Spleen (tissue), 11 donors: ENCODE measurements at regions not wholly inside any gene's neighbourhood (a gene's known extent, or its start where the extent isn't known, plus 50 kb on each side); places are given as distances from the start of the nearest gene placed in this dataset.

Experiments
- DNase-seq: peaks from one replicate; pipeline ENCODE4 v3.0.0-alpha.2; 2020
- H3K27ac ChIP-seq, 8 donors: fragments of 200-600 bp; sonication (generic) in 7 of 8; 1 replicate in 4 of 8; 2 replicates in 4 of 8; pipeline versions ENCODE4 v1.5.0 to v1.8.0; 2016 to 2021; ENCODE audit warnings: inconsistent platforms in 4 of 8, mild to moderate bottlenecking in 4 of 8, moderate library complexity in 1 of 8
- H3K27me3 ChIP-seq, 7 donors: fragments of 200-600 bp; sonication (generic) in 6 of 7; replicated peaks in 1 of 7; 1 replicate in 4 of 7; 2 replicates in 3 of 7; pipeline versions ENCODE4 v1.5.0 to v1.8.0; 2016 to 2021; ENCODE audit warnings: inconsistent platforms in 3 of 7, mild to moderate bottlenecking in 1 of 7
- H3K36me3 ChIP-seq, 6 donors: fragments of 200-600 bp; sonication (generic) in 5 of 6; 1 replicate in 4 of 6; 2 replicates in 2 of 6; pipeline versions ENCODE4 v1.5.0 to v1.8.0; 2016 to 2021; ENCODE audit warnings: inconsistent platforms in 2 of 6
- H3K4me1 ChIP-seq, 6 donors: fragments of 200-600 bp; sonication (generic) in 5 of 6; 1 replicate in 3 of 6; 2 replicates in 3 of 6; pipeline versions ENCODE4 v1.5.0 to v1.8.0; 2016 to 2021; ENCODE audit warnings: inconsistent platforms in 3 of 6
- H3K4me3 ChIP-seq, 8 donors: fragments of 200-600 bp; sonication (generic) in 7 of 8; 1 replicate in 4 of 8; 2 replicates in 4 of 8; pipeline versions ENCODE4 v1.5.0 to v1.8.0; 2016 to 2021; ENCODE audit warnings: inconsistent platforms in 4 of 8, mild to moderate bottlenecking in 4 of 8, moderate library complexity in 2 of 8
- H3K9me3 ChIP-seq, 8 donors: fragments of 200-600 bp; sonication (generic) in 7 of 8; 1 replicate in 4 of 8; 2 replicates in 4 of 8; pipeline versions ENCODE4 v1.5.0 to v1.8.0; 2016 to 2021; ENCODE audit warnings: inconsistent platforms in 4 of 8
- POLR2A ChIP-seq, 3 donors: fragments of 450-650 bp; IDR thresholded peaks; one replicate each; pipeline ENCODE4 v1.5.1; 2017; ENCODE audit warnings: antibody characterized with exemption in 3 of 3, mild to moderate bottlenecking in 1 of 3
- POLR2AphosphoS5 ChIP-seq, 3 donors: sonication (generic); formaldehyde crosslinking; IDR thresholded peaks; one replicate each; pipeline ENCODE4 v1.5.1; 2017; ENCODE audit warnings: antibody characterized with exemption in 3 of 3
- WGBS, 5 donors: extraction: QIAGEN DNeasy Blood & Tissue Kit in 3 of 5; methylation state at CpG; one replicate each; pipeline versions ENCODE4 v1.1.5 to v1.1.7; 2013 to 2018; 5-methylcytosine and 5-hydroxymethylcytosine counted together
- intact Hi-C: fragments of 100-400 bp; cut with DNase I; formaldehyde crosslinking; loops from one replicate; pipeline ENCODE4 v1.15.0; 2023; ENCODE audit warnings: low total_unique reads
- TF ChIP-seq, protein P1 (sequence below), 11 experiments: fragments of 200-600 bp in 7 of 11; fragments of 450-650 bp in 4 of 11; sonication (generic) in 4 of 11; IDR thresholded peaks in 8 of 11; conservative IDR thresholded peaks in 3 of 11; 1 replicate in 7 of 11; 2 replicates in 4 of 11; pipeline versions ENCODE4 v1.4.0 to v1.8.0; 2016 to 2021; ENCODE audit warnings: antibody characterized with exemption in 11 of 11, inconsistent platforms in 4 of 11, mild to moderate bottlenecking in 1 of 11
- donor health status: healthy with polysubstance abuse.
- donor health status: DM: no; HTN: no; CAD: no; lungs with moderate emphysema.
- donor health status: DM: no; HTN: no; CAD: no.
- donor health status: Bipolar disorder and iron deficiency.
- donor health status: healthy.
- donor health status: DM: no; HTN: no; CAD: no.
- donor health status: DM: yes; HTN: yes; CAD: no.

GRCh38 chr2:5111581-5111980 lies 580.6 kb upstream of the SOX11 start:
- intact Hi-C loops = no loop called here
- TF ChIP-seq, protein P1, sequence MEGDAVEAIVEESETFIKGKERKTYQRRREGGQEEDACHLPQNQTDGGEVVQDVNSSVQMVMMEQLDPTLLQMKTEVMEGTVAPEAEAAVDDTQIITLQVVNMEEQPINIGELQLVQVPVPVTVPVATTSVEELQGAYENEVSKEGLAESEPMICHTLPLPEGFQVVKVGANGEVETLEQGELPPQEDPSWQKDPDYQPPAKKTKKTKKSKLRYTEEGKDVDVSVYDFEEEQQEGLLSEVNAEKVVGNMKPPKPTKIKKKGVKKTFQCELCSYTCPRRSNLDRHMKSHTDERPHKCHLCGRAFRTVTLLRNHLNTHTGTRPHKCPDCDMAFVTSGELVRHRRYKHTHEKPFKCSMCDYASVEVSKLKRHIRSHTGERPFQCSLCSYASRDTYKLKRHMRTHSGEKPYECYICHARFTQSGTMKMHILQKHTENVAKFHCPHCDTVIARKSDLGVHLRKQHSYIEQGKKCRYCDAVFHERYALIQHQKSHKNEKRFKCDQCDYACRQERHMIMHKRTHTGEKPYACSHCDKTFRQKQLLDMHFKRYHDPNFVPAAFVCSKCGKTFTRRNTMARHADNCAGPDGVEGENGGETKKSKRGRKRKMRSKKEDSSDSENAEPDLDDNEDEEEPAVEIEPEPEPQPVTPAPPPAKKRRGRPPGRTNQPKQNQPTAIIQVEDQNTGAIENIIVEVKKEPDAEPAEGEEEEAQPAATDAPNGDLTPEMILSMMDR (IDR thresholded peaks at IDR 0.05 in 8 of 11, conservative IDR thresholded peaks at IDR 0.05 in 3 of 11) = no peak
- TF ChIP-seq POLR2A (IDR thresholded peaks at IDR 0.05) = no peak
- no peak for TF ChIP-seq POLR2AphosphoS5 (IDR thresholded peaks at IDR 0.05)
- DNase-seq = no peak
- no peak overlapping the region for H3K27ac ChIP-seq
- H3K36me3 ChIP-seq = no peaks in the 10 kb centered on the region
- no peaks in the 10 kb centered on the region for H3K4me1 ChIP-seq
- no peak overlapping the region for H3K4me3 ChIP-seq
- H3K27me3 ChIP-seq = no peaks in the 10 kb centered on the region
- H3K9me3 ChIP-seq = peaks cover 0 to 85% (median 50%) of the 10 kb centered on the region in 8 donors

DNA sequence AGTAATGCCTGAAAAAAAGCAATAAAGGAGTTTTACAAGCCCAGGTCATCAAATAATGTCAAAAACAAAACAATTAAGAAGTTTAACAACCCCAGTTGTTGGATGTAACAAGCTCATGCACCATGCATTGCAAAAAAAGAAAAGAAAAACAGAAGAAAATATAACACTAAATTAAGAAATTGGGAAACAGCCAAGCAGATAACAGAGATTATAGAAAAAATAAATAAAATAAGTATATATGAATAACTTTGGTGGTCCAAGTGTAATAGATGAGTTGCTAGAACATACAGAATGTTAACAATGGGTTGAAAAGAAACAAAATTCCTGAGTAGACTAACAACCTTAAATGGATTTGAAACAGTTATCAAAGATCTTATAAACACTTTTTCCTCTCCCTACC lies 573.1 kb upstream of the SOX11 start:
- Histone ChIP-seq H3K36me3 (no peaks in the 10 kb centered on the region), H3K27ac (no peak overlapping the region), H3K4me3 (no peak overlapping the region), H3K4me1 (no peaks in the 10 kb centered on the region), H3K9me3 (peaks cover 0 to 25% (median 14%) of the 10 kb centered on the region in 8 donors), H3K27me3 (no peaks in the 10 kb centered on the region)
- intact Hi-C loops = no loop called here
- TF ChIP-seq, protein P1 (IDR thresholded peaks at IDR 0.05 in 8 of 11, conservative IDR thresholded peaks at IDR 0.05 in 3 of 11) = no peak
- TF ChIP-seq POLR2AphosphoS5 (IDR thresholded peaks at IDR 0.05) (no peak), POLR2A (IDR thresholded peaks at IDR 0.05) (no peak)
- no peak for DNase-seq

DNA sequence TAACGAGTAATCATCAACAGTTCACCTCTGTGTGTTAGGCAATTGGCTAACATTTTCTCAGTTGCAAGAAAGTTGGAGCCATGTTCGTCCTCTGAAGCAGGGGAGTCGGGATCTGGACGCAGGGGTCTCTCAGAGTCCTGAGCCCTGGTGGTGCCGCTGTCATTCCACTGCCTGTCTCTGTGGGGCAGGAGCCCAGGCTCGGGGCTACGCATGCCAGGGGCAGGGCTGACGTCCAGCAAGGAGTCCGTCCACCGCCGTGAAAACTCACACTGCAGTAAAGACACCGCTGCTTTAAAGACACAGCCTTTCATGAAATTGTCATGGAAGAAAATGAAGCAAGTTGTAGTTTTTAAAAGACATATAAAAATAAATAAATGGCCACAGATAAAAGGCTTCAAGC lies 571.1 kb upstream of the SOX11 start:
- Histone ChIP-seq H3K27ac (no peak overlapping the region), H3K4me3 (no peak overlapping the region), H3K27me3 (no peaks in the 10 kb centered on the region), H3K4me1 (no peaks in the 10 kb centered on the region), H3K36me3 (no peaks in the 10 kb centered on the region), H3K9me3 (peaks cover 0 to 8% (median 0%) of the 10 kb centered on the region in 8 donors)
- intact Hi-C loops = no loop called here
- 50 to 66% (median 62%) methylated on average over 12 of the region's 12 CpGs for WGBS, 5 donors
- DNase-seq = no peak
- TF ChIP-seq POLR2A (IDR thresholded peaks at IDR 0.05) (no peak), POLR2AphosphoS5 (IDR thresholded peaks at IDR 0.05) (no peak)
- TF ChIP-seq, protein P1 (IDR thresholded peaks at IDR 0.05 in 8 of 11, conservative IDR thresholded peaks at IDR 0.05 in 3 of 11) = no peak

- no peak for DNase-seq
These were observed 570.5 kb upstream of the SOX11 start for GRCh38 chr2:5121642-5122041.

More at GRCh38 chr2:5121642-5122041, 570.5 kb upstream of the SOX11 start:
- WGBS, 5 donors = 9 to 24% (median 17%) methylated on average over 4 of the region's 4 CpGs
- TF ChIP-seq POLR2A (IDR thresholded peaks at IDR 0.05) (no peak), POLR2AphosphoS5 (IDR thresholded peaks at IDR 0.05) (no peak)
- TF ChIP-seq, protein P1 (IDR thresholded peaks at IDR 0.05 in 8 of 11, conservative IDR thresholded peaks at IDR 0.05 in 3 of 11) = no peak
- no peak overlapping the region for H3K27ac ChIP-seq
- intact Hi-C loops = no loop called here
- H3K36me3 ChIP-seq = no peaks in the 10 kb centered on the region
- H3K4me1 ChIP-seq = no peaks in the 10 kb centered on the region
- peaks cover 0 to 8% (median 0%) of the 10 kb centered on the region in 8 donors for H3K9me3 ChIP-seq
- no peaks in the 10 kb centered on the region for H3K27me3 ChIP-seq
- H3K4me3 ChIP-seq = no peak overlapping the region
